GM12878 (cell line): ENCODE measurements at regions not wholly inside any gene's neighbourhood (a gene's known extent, or its start where the extent isn't known, plus 50 kb on each side); places are given as distances from the start of the nearest gene placed in this dataset.

Source experiments
- ATAC-seq: fragments of 200-7000 bp; cut with Tn5 transposase; 3 replicates; pipeline ENCODE4 v1.9.1; 2020; ENCODE audit warnings: mild to moderate bottlenecking, moderate library complexity
- BruUV-seq: library from RNA; stranded (reverse); fragments of 400-500 nt; replicated peaks from 2 replicates; lab custom pipeline; 2021; lab: Mats Ljungman, UMichigan
- CTCF ChIA-PET: fragments of 300-600 bp; sonication (Branson Sonifier 250); formaldehyde crosslinking; extraction: SDS; loops from one replicate; lab custom pipeline; 2021; ENCODE audit warnings: inconsistent platforms; lab: Yijun Ruan, JAX
- POLR2A ChIA-PET: fragments of 350-600 bp; formaldehyde crosslinking; extraction: SDS; loops from one replicate; lab custom pipeline; 2021; ENCODE audit warnings: inconsistent platforms; lab: Charles Lee
- RAD21 ChIA-PET: fragments of 300-600 bp; sonication (Branson Sonifier 250); formaldehyde crosslinking; loops from one replicate; lab custom pipeline; 2023; ENCODE audit warnings: antibody characterized with exemption; ENCODE audit not compliant: unreplicated experiment; lab: Charles Lee
- SMC1A ChIA-PET: fragments of 300-600 bp; sonication (Branson Sonifier 250); formaldehyde crosslinking; loops from one replicate; lab custom pipeline; 2023; ENCODE audit not compliant: unreplicated experiment, uncharacterized antibody; lab: Charles Lee
- DNase-seq: peaks from one replicate; pipeline ENCODE4 v3.0.0-alpha.2; 2011; ENCODE audit warnings: low read depth, low spot score
- FAIRE-seq: peaks from 3 replicates; lab custom pipeline; 2011; peaks lifted over from hg19 to GRCh38; lab: Jason Lieb, UNC
- H2AFZ ChIP-seq: 2 replicates; pipeline ENCODE4 v1.6.0; 2011; ENCODE audit warnings: low read depth, low read length, control low read depth; ENCODE audit not compliant: control insufficient read depth
- H3K27ac ChIP-seq: 2 replicates; pipeline ENCODE4 v1.5.1; 2011; ENCODE audit warnings: control low read depth; ENCODE audit not compliant: control insufficient read depth, insufficient read depth
- H3K27me3 ChIP-seq, 2 experiments: replicated peaks in 1 of 2; 2 replicates each; pipeline versions ENCODE4 v1.6.0 to v1.6.1; 2011; ENCODE audit warnings: low read length in 1 of 2; ENCODE audit not compliant: control insufficient read depth in 2 of 2, insufficient read depth in 2 of 2
- H3K36me3 ChIP-seq, 2 experiments: 2 replicates each; pipeline ENCODE4 v1.5.1; 2011; ENCODE audit warnings: low read length in 1 of 2; ENCODE audit not compliant: control insufficient read depth in 2 of 2, insufficient read depth in 2 of 2
- H3K4me1 ChIP-seq: 2 replicates; pipeline ENCODE4 v1.6.1; 2011; ENCODE audit warnings: mild to moderate bottlenecking, low read length, moderate library complexity, mixed read lengths; ENCODE audit not compliant: control insufficient read depth, insufficient read depth
- H3K4me2 ChIP-seq: 2 replicates; pipeline ENCODE4 v1.6.0; 2011; ENCODE audit warnings: control low read depth; ENCODE audit not compliant: control insufficient read depth, insufficient read depth
- H3K4me3 ChIP-seq: fragments of 200-600 bp; sonication (generic); 2 replicates; pipeline ENCODE4 v1.5.1; 2016
- H3K79me2 ChIP-seq: 2 replicates; pipeline ENCODE4 v1.6.0; 2011; ENCODE audit warnings: low read length; ENCODE audit not compliant: control insufficient read depth, insufficient read depth
- H3K9ac ChIP-seq: 2 replicates; pipeline ENCODE4 v1.8.0; 2011; ENCODE audit warnings: low read length, control low read depth, mixed read lengths; ENCODE audit not compliant: control insufficient read depth, insufficient read depth
- H3K9me3 ChIP-seq: replicated peaks from 3 replicates; pipeline ENCODE4 v1.5.1; 2011; ENCODE audit warnings: mild to moderate bottlenecking, low read length; ENCODE audit not compliant: control insufficient read depth, insufficient read depth
- H4K20me1 ChIP-seq: 2 replicates; pipeline ENCODE4 v1.6.0; 2011; ENCODE audit not compliant: control insufficient read depth, insufficient read depth
- ATF7 ChIP-seq: fragments of 450-650 bp; IDR thresholded peaks from 2 replicates; pipeline ENCODE4 v1.6.1; 2016; ENCODE audit warnings: low read depth, mild to moderate bottlenecking
- JUNB ChIP-seq: IDR thresholded peaks from 2 replicates; pipeline ENCODE4 v1.6.1; 2016; ENCODE audit warnings: antibody characterized with exemption, mild to moderate bottlenecking
- MTA3 ChIP-seq: IDR thresholded peaks from 2 replicates; pipeline ENCODE4 v1.6.1; 2012; ENCODE audit warnings: low read length, inconsistent platforms, borderline replicate concordance
- MXI1 ChIP-seq: fragments of 150-350 bp; IDR thresholded peaks from 2 replicates; pipeline ENCODE4 v1.6.1; 2011; ENCODE audit warnings: low read depth, mild to moderate bottlenecking, inconsistent platforms, low read length, improper control_type of control experiment
- MYB ChIP-seq: fragments of 150-350 bp; IDR thresholded peaks from 2 replicates; pipeline ENCODE4 v1.6.1; 2014; ENCODE audit warnings: mild to moderate bottlenecking, low read depth, low read length, borderline replicate concordance
- NRF1 ChIP-seq: conservative IDR thresholded peaks from 2 replicates; pipeline ENCODE4 v1.6.1; 2011; ENCODE audit warnings: mild to moderate bottlenecking, low read depth, low read length, improper control_type of control experiment
- POLR2AphosphoS2 ChIP-seq: IDR thresholded peaks from 2 replicates; pipeline ENCODE4 v1.6.1; 2011; ENCODE audit warnings: low read depth, mild to moderate bottlenecking, low read length, improper control_type of control experiment, moderate library complexity
- RFX5 ChIP-seq: IDR thresholded peaks from 2 replicates; pipeline ENCODE4 v1.6.1; 2011; ENCODE audit warnings: low read depth, low read length, improper control_type of control experiment
- SUZ12 ChIP-seq: fragments of 200-600 bp; sonication (generic); IDR thresholded peaks from one replicate; pipeline ENCODE4 v1.6.1; 2018; ENCODE audit warnings: antibody characterized with exemption, mild to moderate bottlenecking; ENCODE audit not compliant: unreplicated experiment
- in situ Hi-C: fragments of 300-500 bp; cut with MboI; formaldehyde crosslinking; loops from 9 replicates; pipeline ENCODE4 v1.14.3; 2018; ENCODE audit warnings: mixed read lengths
- intact Hi-C: fragments of 100-400 bp; cut with micrococcal nuclease; formaldehyde crosslinking; loops from one replicate; pipeline ENCODE4 v1.14.2; 2022; ENCODE audit not compliant: unreplicated experiment
- TF ChIP-seq, protein P1 (sequence below): IDR thresholded peaks from 2 replicates; pipeline ENCODE4 v1.6.1; 2012; ENCODE audit warnings: improper control_type of control experiment, low read depth, low read length; ENCODE audit not compliant: insufficient replicate concordance
- TF ChIP-seq, protein P2 (sequence below): IDR thresholded peaks from 2 replicates; pipeline ENCODE4 v1.6.1; 2012; ENCODE audit warnings: low read depth, low read length, improper control_type of control experiment
- TF ChIP-seq, protein P3 (sequence below): IDR thresholded peaks from 2 replicates; pipeline ENCODE4 v1.6.1; 2011; ENCODE audit warnings: low read depth, low read length, improper control_type of control experiment, borderline replicate concordance
- TF ChIP-seq, protein P4 (sequence below): fragments of 450-650 bp; IDR thresholded peaks from 2 replicates; pipeline ENCODE4 v1.6.1; 2017; ENCODE audit warnings: mild to moderate bottlenecking, moderate library complexity

DNA sequence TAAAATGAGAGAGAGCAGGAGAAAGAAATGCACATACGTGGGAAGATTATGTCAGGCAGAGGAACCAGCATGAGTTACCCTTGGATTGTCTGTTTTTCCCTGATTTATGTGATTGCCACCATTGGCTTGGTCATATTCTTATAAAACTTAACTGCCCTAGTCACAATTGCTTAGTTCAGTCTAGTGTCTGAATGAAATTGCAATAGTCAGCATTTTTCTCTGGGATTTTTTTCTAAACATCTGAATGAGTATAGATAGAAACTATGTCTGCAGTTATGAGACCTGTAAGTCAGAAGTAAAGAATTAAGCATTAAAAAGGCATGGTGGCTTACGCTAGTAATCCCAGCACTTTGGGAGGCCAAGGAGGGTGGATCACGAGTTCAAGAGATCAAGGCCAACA, 889.8 kb downstream of the PLA2G4A start (continued):
- TF ChIP-seq, protein P1, sequence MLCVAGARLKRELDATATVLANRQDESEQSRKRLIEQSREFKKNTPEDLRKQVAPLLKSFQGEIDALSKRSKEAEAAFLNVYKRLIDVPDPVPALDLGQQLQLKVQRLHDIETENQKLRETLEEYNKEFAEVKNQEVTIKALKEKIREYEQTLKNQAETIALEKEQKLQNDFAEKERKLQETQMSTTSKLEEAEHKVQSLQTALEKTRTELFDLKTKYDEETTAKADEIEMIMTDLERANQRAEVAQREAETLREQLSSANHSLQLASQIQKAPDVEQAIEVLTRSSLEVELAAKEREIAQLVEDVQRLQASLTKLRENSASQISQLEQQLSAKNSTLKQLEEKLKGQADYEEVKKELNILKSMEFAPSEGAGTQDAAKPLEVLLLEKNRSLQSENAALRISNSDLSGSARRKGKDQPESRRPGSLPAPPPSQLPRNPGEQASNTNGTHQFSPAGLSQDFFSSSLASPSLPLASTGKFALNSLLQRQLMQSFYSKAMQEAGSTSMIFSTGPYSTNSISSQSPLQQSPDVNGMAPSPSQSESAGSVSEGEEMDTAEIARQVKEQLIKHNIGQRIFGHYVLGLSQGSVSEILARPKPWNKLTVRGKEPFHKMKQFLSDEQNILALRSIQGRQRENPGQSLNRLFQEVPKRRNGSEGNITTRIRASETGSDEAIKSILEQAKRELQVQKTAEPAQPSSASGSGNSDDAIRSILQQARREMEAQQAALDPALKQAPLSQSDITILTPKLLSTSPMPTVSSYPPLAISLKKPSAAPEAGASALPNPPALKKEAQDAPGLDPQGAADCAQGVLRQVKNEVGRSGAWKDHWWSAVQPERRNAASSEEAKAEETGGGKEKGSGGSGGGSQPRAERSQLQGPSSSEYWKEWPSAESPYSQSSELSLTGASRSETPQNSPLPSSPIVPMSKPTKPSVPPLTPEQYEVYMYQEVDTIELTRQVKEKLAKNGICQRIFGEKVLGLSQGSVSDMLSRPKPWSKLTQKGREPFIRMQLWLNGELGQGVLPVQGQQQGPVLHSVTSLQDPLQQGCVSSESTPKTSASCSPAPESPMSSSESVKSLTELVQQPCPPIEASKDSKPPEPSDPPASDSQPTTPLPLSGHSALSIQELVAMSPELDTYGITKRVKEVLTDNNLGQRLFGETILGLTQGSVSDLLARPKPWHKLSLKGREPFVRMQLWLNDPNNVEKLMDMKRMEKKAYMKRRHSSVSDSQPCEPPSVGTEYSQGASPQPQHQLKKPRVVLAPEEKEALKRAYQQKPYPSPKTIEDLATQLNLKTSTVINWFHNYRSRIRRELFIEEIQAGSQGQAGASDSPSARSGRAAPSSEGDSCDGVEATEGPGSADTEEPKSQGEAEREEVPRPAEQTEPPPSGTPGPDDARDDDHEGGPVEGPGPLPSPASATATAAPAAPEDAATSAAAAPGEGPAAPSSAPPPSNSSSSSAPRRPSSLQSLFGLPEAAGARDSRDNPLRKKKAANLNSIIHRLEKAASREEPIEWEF, result no peak
- TF ChIP-seq JUNB (no peak), NRF1 (no peak)
- TF ChIP-seq, protein P2, sequence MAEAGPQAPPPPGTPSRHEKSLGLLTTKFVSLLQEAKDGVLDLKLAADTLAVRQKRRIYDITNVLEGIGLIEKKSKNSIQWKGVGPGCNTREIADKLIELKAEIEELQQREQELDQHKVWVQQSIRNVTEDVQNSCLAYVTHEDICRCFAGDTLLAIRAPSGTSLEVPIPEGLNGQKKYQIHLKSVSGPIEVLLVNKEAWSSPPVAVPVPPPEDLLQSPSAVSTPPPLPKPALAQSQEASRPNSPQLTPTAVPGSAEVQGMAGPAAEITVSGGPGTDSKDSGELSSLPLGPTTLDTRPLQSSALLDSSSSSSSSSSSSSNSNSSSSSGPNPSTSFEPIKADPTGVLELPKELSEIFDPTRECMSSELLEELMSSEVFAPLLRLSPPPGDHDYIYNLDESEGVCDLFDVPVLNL, result no peak
- TF ChIP-seq, protein P3, sequence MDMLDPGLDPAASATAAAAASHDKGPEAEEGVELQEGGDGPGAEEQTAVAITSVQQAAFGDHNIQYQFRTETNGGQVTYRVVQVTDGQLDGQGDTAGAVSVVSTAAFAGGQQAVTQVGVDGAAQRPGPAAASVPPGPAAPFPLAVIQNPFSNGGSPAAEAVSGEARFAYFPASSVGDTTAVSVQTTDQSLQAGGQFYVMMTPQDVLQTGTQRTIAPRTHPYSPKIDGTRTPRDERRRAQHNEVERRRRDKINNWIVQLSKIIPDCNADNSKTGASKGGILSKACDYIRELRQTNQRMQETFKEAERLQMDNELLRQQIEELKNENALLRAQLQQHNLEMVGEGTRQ, result no peak

DNA sequence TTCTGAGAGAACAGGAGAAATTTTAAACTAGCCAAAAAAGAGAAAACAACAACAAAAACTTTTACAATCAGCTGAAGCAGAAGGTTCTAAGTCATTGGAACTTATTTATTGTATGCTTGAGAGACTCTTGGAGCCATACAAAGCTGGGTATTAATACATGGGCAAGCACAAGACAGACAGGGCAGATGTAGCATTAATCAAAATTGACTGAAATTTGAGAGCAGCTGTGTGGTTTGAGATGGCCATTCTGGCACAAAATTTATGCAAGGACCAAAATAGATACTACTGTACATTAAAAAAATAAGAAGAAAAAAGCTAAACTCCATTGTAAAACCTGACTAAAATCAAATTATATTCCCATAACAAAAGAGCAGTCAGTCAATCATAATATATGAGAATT, 892.5 kb downstream of the PLA2G4A start:
- Histone ChIP-seq H3K4me3 (no peak overlapping the region), H3K27ac (no peak overlapping the region), H3K4me1 (no peaks in the 10 kb centered on the region), H2AFZ (no peak overlapping the region), H3K9ac (no peak overlapping the region), H4K20me1 (no peaks in the 10 kb centered on the region), H3K79me2 (no peaks in the 10 kb centered on the region), H3K9me3 (no peaks in the 10 kb centered on the region), H3K27me3 (no peaks in the 10 kb centered on the region), H3K36me3 (no peaks in the 10 kb centered on the region), H3K4me2 (no peak overlapping the region)
- ChIA-PET CTCF (no interaction called here), RAD21 (no interaction called here), POLR2A (no interaction called here), SMC1A (interaction anchor here (1.1 kb wide), 1 partner anchor 141 kb away, joined by 3 read pairs; no protein-coding TSS in a partner anchor)
- no peak for FAIRE-seq
- no peak for DNase-seq
- ATAC-seq, result no peak
- intact Hi-C loops, result no loop called here
- in situ Hi-C loops, result no loop called here
- BruUV-seq, result no TSS peak
- no peak for TF ChIP-seq MYB
- TF ChIP-seq ATF7, result no peak
- no peak for TF ChIP-seq MXI1
- no peak for TF ChIP-seq RFX5
- TF ChIP-seq, protein P4, sequence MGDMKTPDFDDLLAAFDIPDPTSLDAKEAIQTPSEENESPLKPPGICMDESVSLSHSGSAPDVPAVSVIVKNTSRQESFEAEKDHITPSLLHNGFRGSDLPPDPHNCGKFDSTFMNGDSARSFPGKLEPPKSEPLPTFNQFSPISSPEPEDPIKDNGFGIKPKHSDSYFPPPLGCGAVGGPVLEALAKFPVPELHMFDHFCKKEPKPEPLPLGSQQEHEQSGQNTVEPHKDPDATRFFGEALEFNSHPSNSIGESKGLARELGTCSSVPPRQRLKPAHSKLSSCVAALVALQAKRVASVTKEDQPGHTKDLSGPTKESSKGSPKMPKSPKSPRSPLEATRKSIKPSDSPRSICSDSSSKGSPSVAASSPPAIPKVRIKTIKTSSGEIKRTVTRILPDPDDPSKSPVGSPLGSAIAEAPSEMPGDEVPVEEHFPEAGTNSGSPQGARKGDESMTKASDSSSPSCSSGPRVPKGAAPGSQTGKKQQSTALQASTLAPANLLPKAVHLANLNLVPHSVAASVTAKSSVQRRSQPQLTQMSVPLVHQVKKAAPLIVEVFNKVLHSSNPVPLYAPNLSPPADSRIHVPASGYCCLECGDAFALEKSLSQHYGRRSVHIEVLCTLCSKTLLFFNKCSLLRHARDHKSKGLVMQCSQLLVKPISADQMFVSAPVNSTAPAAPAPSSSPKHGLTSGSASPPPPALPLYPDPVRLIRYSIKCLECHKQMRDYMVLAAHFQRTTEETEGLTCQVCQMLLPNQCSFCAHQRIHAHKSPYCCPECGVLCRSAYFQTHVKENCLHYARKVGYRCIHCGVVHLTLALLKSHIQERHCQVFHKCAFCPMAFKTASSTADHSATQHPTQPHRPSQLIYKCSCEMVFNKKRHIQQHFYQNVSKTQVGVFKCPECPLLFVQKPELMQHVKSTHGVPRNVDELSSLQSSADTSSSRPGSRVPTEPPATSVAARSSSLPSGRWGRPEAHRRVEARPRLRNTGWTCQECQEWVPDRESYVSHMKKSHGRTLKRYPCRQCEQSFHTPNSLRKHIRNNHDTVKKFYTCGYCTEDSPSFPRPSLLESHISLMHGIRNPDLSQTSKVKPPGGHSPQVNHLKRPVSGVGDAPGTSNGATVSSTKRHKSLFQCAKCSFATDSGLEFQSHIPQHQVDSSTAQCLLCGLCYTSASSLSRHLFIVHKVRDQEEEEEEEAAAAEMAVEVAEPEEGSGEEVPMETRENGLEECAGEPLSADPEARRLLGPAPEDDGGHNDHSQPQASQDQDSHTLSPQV, result no peak
- no peak for TF ChIP-seq POLR2AphosphoS2
- no peak for TF ChIP-seq SUZ12
- TF ChIP-seq MTA3, result no peak
